Neural progenitor cell (in vitro differentiated cells): ENCODE measurements at regions not wholly inside any gene's neighbourhood (a gene's known extent, or its start where the extent isn't known, plus 50 kb on each side); places are given as distances from the start of the nearest gene placed in this dataset.

Source experiments
- DNase-seq: peaks from one replicate; pipeline ENCODE4 v3.0.0-alpha.2; 2016; ENCODE audit warnings: low spot score
- H2AFZ ChIP-seq: fragments of 200-600 bp; sonication (generic); replicated peaks from 2 replicates; pipeline ENCODE4 v1.6.1; 2016; ENCODE audit warnings: antibody characterized with exemption
- H3F3A ChIP-seq: fragments of 200-600 bp; sonication (generic); 2 replicates; pipeline ENCODE4 v1.6.1; 2016; ENCODE audit warnings: antibody characterized with exemption, low read depth
- H3K27ac ChIP-seq: fragments of 200-600 bp; sonication (generic); 2 replicates; pipeline ENCODE4 v1.5.1; 2016; ENCODE audit warnings: mild to moderate bottlenecking
- H3K27me3 ChIP-seq: fragments of 200-600 bp; sonication (generic); 2 replicates; pipeline ENCODE4 v1.6.1; 2016; ENCODE audit warnings: mild to moderate bottlenecking, moderate library complexity
- H3K36me3 ChIP-seq: fragments of 200-600 bp; sonication (generic); 2 replicates; pipeline ENCODE4 v1.5.1; 2016
- H3K4me1 ChIP-seq: fragments of 200-600 bp; sonication (generic); 2 replicates; pipeline ENCODE4 v1.6.1; 2016; ENCODE audit warnings: mixed run types
- H3K4me2 ChIP-seq: fragments of 200-600 bp; sonication (generic); 2 replicates; pipeline ENCODE4 v1.6.1; 2016
- H3K4me3 ChIP-seq: fragments of 200-600 bp; sonication (generic); 2 replicates; pipeline ENCODE4 v1.5.1; 2016
- H3K79me2 ChIP-seq: fragments of 200-600 bp; sonication (generic); 2 replicates; pipeline ENCODE4 v1.6.1; 2016; ENCODE audit warnings: low read depth
- H3K9ac ChIP-seq: fragments of 200-600 bp; sonication (generic); 2 replicates; pipeline ENCODE4 v1.6.1; 2016
- H3K9me3 ChIP-seq: fragments of 200-600 bp; sonication (generic); 2 replicates; pipeline ENCODE4 v1.5.1; 2016; ENCODE audit warnings: low read depth
- H4K20me1 ChIP-seq: fragments of 200-600 bp; sonication (generic); 2 replicates; pipeline ENCODE4 v1.6.1; 2016; ENCODE audit warnings: low read depth
- H3K27ac Mint-ChIP-seq: 3 replicates; pipeline ENCODE4 v1.8.0; 2021; ENCODE audit warnings: mixed read lengths
- H3K27me3 Mint-ChIP-seq: 2 replicates; pipeline ENCODE4 v1.8.0; 2022; ENCODE audit warnings: low read depth, mild to moderate bottlenecking, inconsistent platforms, moderate library complexity, mixed read lengths; ENCODE audit not compliant: insufficient read depth
- H3K36me3 Mint-ChIP-seq: 3 replicates; pipeline ENCODE4 v1.8.0; 2021; ENCODE audit warnings: mixed read lengths
- H3K4me1 Mint-ChIP-seq: 3 replicates; pipeline ENCODE4 v1.8.0; 2021; ENCODE audit warnings: mixed read lengths
- H3K4me3 Mint-ChIP-seq: 3 replicates; pipeline ENCODE4 v1.8.0; 2021; ENCODE audit warnings: mild to moderate bottlenecking, moderate library complexity, mixed read lengths
- H3K9me3 Mint-ChIP-seq: 3 replicates; pipeline ENCODE4 v1.8.0; 2020; ENCODE audit warnings: mixed read lengths
- CTCF ChIP-seq: fragments of 200-600 bp; sonication (generic); IDR thresholded peaks from 2 replicates; pipeline ENCODE4 v1.5.1; 2017; ENCODE audit warnings: antibody characterized with exemption, mild to moderate bottlenecking
- EZH2 ChIP-seq: fragments of 200-600 bp; sonication (generic); IDR thresholded peaks from 2 replicates; pipeline ENCODE4 v1.6.1; 2017; ENCODE audit warnings: antibody characterized with exemption, mild to moderate bottlenecking, moderate library complexity
- EZH2phosphoT487 ChIP-seq: fragments of 200-600 bp; sonication (generic); IDR thresholded peaks from 2 replicates; pipeline ENCODE4 v1.6.1; 2017; ENCODE audit warnings: antibody characterized with exemption

DNA sequence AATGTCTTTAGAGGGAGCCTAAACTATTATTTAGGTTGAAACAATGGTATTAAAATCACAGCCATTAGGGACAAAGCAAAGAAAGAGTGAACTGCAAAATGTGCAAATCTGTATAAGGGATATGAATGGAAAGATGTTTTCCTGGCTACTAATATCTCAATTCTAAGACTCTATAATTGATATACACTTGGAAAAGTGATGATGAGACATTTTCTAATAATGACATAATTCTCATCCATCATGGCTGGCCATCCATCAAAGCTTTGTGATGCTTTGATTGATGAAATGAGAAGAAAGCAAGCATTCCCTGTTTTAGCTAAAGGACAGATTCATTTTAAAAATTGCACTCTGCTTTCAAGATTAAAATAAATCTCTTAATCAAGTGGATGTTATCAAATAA, 965.5 kb upstream of the IGFBP7 start:
- H3K79me2 ChIP-seq, result no peaks in the 10 kb centered on the region
- Mint-ChIP-seq H3K4me3 (no peak overlapping the region), H3K9me3 (peaks cover 4% of the 10 kb centered on the region), H3K27ac (no peak overlapping the region), H3K27me3 (peaks cover 2% of the 10 kb centered on the region), H3K36me3 (no peaks in the 10 kb centered on the region), H3K4me1 (no peaks in the 10 kb centered on the region)
- no peak overlapping the region for H3K4me3 ChIP-seq
- no peak overlapping the region for H3K4me2 ChIP-seq
- H3K27ac ChIP-seq, result no peak overlapping the region
- H3K27me3 ChIP-seq, result no peaks in the 10 kb centered on the region
- no peaks in the 10 kb centered on the region for H3F3A ChIP-seq
- no peaks in the 10 kb centered on the region for H4K20me1 ChIP-seq
- no peak for DNase-seq
- H3K9me3 ChIP-seq, result peaks cover 3% of the 10 kb centered on the region
- H3K4me1 ChIP-seq, result no peaks in the 10 kb centered on the region
- H3K9ac ChIP-seq, result no peak overlapping the region
- no peaks in the 10 kb centered on the region for H3K36me3 ChIP-seq
- no peak overlapping the region for H2AFZ ChIP-seq
- TF ChIP-seq EZH2, result no peak
- no peak for TF ChIP-seq CTCF
- TF ChIP-seq EZH2phosphoT487, result no peak

DNA sequence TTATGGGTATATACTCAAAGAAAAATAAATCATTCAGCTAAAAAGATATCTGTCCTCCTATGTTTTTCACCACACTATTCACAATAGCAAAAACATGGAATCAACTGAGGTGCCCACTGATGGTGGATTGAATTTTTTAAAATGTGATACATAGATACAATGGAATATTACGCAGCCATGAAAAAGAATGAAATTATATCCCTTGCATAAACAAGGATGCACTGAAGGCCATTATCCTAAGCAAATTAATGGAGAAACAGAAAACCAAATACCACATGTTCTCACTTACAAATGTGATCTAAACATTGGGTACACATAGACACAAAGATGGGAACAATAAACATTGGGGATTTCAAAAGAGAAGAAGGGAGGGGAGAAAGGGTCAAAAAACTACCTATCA, 964.2 kb upstream of the IGFBP7 start:
- no peaks in the 10 kb centered on the region for H3F3A ChIP-seq
- H3K9me3 ChIP-seq, result peaks cover 3% of the 10 kb centered on the region
- no peak for DNase-seq
- H3K4me1 ChIP-seq, result no peaks in the 10 kb centered on the region
- H3K27ac ChIP-seq, result no peak overlapping the region
- Mint-ChIP-seq H3K27ac (no peak overlapping the region), H3K27me3 (no peaks in the 10 kb centered on the region), H3K4me3 (no peak overlapping the region), H3K36me3 (no peaks in the 10 kb centered on the region), H3K9me3 (peaks cover 4% of the 10 kb centered on the region), H3K4me1 (no peaks in the 10 kb centered on the region)
- no peaks in the 10 kb centered on the region for H4K20me1 ChIP-seq
- no peak overlapping the region for H2AFZ ChIP-seq
- no peaks in the 10 kb centered on the region for H3K27me3 ChIP-seq
- H3K79me2 ChIP-seq, result no peaks in the 10 kb centered on the region
- H3K4me2 ChIP-seq, result no peak overlapping the region
- no peak overlapping the region for H3K9ac ChIP-seq
- H3K36me3 ChIP-seq, result no peaks in the 10 kb centered on the region
- TF ChIP-seq CTCF (no peak), EZH2phosphoT487 (no peak), EZH2 (no peak)
- H3K4me3 ChIP-seq, result no peak overlapping the region

DNA sequence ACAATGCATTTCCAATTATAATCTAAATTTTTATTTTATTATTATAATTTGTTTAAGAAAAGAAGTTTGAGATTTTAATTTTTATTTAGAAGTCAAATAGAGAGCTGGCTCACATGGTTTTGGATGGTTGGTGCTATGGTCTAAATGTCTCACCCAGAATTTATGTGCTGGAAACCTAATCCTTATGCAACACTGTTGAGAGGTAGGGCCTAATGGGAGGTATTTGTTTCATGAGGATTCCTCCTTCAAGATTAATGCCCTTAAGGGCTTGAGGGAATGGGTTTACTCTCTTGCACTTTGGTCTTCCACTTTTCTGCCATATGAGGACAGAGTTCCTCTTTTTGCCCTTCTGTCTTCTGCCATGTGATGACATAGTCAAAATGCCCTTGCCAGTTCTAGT, 960.5 kb upstream of the IGFBP7 start:
- no peak overlapping the region for H3K4me3 Mint-ChIP-seq
- no peaks in the 10 kb centered on the region for H3F3A ChIP-seq
- no peaks in the 10 kb centered on the region for H3K36me3 Mint-ChIP-seq
- no peak overlapping the region for H3K4me2 ChIP-seq
- H3K27ac ChIP-seq, result no peak overlapping the region
- no peaks in the 10 kb centered on the region for H3K36me3 ChIP-seq
- no peaks in the 10 kb centered on the region for H3K79me2 ChIP-seq
- H2AFZ ChIP-seq, result no peak overlapping the region
- H3K9me3 Mint-ChIP-seq, result peaks cover 4% of the 10 kb centered on the region
- no peak overlapping the region for H3K27ac Mint-ChIP-seq
- H3K27me3 Mint-ChIP-seq, result peaks cover 7% of the 10 kb centered on the region
- TF ChIP-seq EZH2phosphoT487 (no peak), EZH2 (no peak), CTCF (no peak)
- H3K4me1 ChIP-seq, result no peaks in the 10 kb centered on the region
- no peak for DNase-seq
- H3K4me3 ChIP-seq, result no peak overlapping the region
- no peaks in the 10 kb centered on the region for H4K20me1 ChIP-seq
- no peaks in the 10 kb centered on the region for H3K27me3 ChIP-seq
- H3K9me3 ChIP-seq, result peaks cover 3% of the 10 kb centered on the region
- no peak overlapping the region for H3K9ac ChIP-seq
- no peaks in the 10 kb centered on the region for H3K4me1 Mint-ChIP-seq

DNA sequence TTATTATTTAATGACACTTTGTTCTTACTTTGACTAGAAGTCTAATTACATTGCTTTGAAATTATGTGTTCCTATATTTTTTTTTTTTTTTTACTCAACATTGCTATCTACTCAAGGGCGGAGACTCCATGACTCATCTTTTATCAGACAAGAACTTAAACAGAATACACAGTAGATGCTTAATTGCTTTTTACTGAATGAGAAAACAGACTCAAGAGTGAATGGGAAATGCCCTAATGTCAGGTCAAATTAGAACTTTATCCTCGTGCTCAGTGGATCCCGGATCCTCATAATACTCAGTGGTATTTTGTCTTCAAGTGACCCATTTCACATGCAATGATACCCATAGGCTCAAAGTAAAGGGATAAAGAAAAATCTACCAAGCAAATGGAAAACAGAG, 954.5 kb upstream of the IGFBP7 start:
- Histone ChIP-seq H3K4me3 (no peak overlapping the region), H3K4me1 (no peaks in the 10 kb centered on the region), H3K36me3 (no peaks in the 10 kb centered on the region), H3K9me3 (no peaks in the 10 kb centered on the region), H3K9ac (no peak overlapping the region), H2AFZ (no peak overlapping the region), H3K4me2 (no peak overlapping the region), H3K79me2 (no peaks in the 10 kb centered on the region), H4K20me1 (no peaks in the 10 kb centered on the region), H3K27me3 (no peaks in the 10 kb centered on the region), H3F3A (no peaks in the 10 kb centered on the region), H3K27ac (no peak overlapping the region)
- Mint-ChIP-seq H3K4me3 (no peak overlapping the region), H3K27me3 (peaks cover 10% of the 10 kb centered on the region), H3K9me3 (no peaks in the 10 kb centered on the region), H3K27ac (no peak overlapping the region), H3K36me3 (no peaks in the 10 kb centered on the region), H3K4me1 (peaks cover 5% of the 10 kb centered on the region)
- TF ChIP-seq EZH2phosphoT487 (no peak), EZH2 (no peak), CTCF (no peak)
- no peak for DNase-seq
